NCI-H1105 treated with DMSO at 0.1 percent for 48 hours (cell line): ENCODE measurements at regions not wholly inside any gene's neighbourhood (a gene's known extent, or its start where the extent isn't known, plus 50 kb on each side); places are given as distances from the start of the nearest gene placed in this dataset.

Experiments used
- DNase-seq: peaks from one replicate; lab custom pipeline; 2025; lab: John Stamatoyannopoulos, UW

- no peak for DNase-seq
These were observed 209.7 kb upstream of the SP4 start for GRCh38 chr7:21218155-21218554.

DNA sequence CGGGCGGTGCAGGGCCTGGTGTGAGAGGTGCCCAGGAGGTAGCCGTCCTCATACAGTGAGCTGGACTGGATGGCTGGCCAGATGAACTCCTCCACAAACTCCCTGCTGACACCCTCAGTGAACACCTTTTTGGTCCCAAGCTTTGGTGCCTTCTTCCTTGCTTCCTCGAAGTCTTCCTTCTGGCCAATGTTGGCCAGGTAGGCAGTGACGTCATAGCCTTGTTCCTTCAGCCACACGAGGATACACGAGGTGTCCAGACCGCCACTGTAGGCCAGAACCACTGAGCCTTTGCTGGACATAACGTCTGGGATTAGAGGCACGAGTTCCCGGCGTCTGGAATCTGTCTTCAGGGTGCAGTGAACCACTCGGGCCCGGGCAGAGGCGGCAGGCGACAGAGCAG lies 206.8 kb upstream of the SP4 start:
- no peak for DNase-seq

DNA sequence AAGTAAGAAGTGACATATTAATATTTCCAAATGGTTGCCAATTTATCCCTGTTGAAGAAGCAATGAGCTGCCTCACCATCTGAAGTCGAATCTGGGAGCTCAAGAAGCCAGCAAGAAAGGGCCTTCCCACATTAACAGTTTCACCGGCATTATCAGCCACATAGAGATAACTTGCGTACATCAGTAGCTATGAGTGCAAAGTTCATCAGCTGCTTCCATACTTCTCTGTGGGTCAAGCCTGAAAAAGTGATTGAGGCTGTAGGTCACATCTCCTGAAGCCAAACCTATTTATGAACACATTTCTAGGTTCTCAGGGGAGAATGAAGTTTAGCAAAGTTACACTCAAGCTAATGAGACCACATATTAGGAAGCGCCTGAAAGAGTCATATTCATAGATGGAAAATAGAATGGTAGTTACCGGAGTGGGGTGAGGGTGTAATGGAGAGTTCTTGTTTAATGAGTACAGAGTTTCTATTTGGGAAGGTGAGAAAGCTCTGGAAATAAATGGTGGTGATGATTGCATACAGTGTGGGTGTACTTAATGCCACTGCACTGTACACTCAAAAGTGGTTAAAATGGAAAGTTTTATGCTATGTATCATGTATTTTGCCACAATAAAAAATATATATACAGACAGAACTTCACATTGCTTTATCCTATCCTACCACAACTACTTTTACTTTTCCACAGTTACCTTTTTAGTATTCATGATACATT lies 189.3 kb upstream of the SP4 start:
- no peak for DNase-seq

DNA sequence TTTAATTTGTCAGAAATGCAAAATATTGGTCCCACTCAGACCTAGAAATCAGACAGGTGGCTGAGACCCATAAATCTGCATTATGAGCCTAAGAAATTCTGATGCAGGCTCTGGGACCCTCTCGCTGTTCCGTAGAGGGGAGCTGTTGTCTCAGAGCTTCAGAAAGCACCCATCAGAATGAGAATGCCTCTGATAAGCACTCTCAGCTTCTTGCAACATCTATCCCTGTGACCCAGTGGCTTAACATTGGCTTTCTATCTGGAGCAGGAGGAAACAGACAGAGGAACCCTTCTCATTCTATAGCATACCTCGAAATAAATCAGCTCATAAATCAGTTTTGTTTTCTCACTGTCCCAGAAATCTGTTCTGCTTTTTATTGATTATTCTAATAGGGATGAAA lies 184.6 kb upstream of the SP4 start:
- DNase-seq: no peak

DNA sequence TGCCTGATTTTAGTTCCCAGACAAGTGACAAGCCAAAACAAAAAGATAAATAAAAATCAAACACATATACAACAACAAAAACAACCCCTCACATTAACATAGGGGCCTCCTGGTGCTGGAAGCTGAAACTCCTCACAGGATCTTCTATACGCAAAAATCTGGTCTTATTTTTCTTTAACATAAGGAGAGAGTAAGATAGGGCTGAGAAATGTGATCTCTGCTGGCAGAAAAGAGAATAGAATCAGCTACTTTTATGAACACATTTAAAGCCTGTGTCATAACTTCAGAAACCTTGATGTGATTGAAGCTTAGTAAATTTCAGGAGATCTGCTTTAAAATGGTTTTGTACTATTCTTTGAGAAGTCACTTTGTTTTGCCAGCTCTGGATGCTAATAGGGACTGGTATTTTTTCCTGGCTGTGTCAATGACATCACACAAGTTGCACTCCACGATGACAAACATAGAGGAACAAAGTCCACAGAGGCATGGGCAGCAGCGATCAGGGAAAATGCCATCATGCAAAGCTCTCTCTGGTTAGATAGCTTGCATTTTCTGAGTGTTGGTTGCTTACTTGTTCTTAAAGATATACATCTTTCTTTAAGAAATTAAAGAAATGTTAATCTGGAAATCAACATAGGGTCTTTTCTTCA lies 176.6 kb upstream of the SP4 start:
- DNase-seq: no peak

GRCh38 chr7:21253740-21254687 lies 173.9 kb upstream of the SP4 start:
- DNase-seq: peak; percentile 77

- peak; percentile 49 for DNase-seq
These were observed 171.5 kb upstream of the SP4 start for GRCh38 chr7:21256310-21256877.

- no peak for DNase-seq
These were observed 166.9 kb upstream of the SP4 start for GRCh38 chr7:21260939-21261338.

- DNase-seq: peak; percentile 61
These were observed 166.0 kb upstream of the SP4 start for GRCh38 chr7:21261627-21262594.

DNA sequence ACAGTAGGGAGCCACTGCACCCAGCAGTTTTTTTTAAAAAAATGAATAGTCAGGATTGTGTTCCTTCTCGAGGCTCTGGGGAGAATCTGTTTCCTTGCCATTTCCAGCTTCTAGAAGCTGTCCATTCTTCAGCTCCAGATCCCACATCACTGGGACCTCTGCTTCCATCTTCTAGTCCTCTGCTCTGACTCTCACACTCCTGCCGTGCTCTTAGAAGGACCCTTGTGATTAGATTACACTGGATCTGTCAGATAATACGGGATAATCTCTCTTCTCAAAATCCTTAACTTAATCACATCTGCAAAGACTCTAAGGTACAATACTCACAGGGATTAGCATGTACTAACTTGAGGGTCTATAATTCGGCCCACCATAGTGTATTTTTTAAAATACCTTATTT lies 158.9 kb upstream of the SP4 start:
- no peak for DNase-seq

GRCh38 chr7:21276471-21277035 lies 151.3 kb upstream of the SP4 start:
- no peak for DNase-seq

- DNase-seq: no peak
These were observed 148.9 kb upstream of the SP4 start for GRCh38 chr7:21278944-21279343.

DNA sequence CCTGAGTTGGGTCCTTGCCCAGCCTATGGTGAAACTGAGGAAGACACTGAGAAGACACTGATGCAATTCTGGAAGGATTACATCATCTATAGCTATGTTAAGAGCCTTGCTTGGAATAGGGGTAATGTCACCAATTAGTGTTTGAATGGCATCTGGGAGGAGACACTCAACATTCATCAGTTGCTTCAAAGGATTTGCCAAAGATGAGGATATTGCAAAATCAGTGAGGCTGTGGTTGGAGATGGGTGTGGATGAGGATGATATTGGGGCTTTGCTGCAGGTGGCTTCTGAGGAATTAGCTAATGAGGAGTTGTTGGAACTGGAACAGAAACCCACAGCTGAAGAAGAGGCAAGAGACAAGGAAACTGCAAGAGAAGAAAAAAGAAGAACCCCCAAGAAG lies 146.7 kb upstream of the SP4 start:
- no peak for DNase-seq

- DNase-seq: no peak
These were observed 134.1 kb upstream of the SP4 start for GRCh38 chr7:21293771-21294170.

GRCh38 chr7:21299766-21300165 lies 128.1 kb upstream of the SP4 start:
- DNase-seq: no peak

- peak; percentile 6 for DNase-seq
These were observed 127.2 kb upstream of the SP4 start for GRCh38 chr7:21300692-21301091.

DNA sequence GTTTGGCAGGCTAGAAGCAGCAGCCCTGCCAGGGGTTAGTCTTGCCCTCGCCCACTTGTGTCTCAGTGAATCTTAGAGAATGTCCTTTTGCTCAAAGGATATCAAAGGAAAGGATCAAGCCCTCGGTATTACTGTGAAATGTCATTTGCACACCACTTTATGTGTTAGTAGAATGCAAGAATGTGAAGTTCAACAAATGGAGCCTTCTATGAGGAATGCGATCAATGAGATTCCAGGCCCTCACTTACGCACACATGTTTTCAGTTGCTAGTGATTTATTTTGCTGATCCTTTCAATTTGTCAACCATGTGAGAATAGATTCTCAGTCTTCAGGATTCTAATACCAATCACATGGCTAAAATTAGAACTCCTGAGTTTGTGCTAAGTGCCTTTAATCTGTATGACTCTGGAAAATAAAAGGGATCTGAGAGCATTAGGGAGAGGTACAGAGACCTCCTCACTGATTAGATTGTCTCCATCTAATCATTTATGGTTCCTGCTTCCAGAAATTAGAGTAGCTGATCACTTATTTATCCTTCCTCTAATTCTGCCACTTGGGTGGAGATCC lies 123.0 kb upstream of the SP4 start:
- DNase-seq: no peak

DNA sequence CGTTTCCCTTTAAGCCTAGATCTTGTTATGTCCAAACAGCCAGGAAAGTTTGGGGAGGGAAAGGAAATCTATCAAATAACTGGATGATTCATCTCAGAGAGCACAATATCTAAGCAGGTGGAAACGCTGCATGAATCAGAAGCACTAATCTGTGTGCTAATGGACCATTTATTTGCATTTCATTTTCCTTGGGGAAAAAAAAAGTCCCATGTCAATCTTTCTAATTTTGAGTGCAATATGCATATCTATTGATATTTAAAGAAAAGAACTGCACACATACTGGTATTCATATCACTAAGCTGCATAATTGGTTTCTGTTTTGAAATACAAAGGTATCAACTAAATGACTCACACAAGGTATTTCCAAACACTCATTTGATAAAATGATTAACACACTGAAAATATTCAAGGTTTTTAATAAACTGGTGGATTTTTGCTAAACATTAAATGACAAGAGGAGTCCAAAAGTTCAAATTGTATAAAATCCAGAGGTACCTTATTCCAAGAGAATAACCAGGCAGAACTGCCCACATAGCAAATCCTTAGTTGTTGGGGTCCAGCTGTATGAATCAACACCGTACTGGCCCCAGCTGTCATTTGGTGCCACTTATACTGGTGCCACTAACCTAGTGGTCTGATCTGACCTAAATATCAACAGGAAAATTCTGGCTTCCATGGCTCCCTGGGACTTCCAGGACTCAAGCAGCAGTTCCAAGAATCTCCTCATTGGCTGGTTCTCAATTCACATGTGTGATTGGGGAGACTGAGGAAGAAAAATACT lies 122.2 kb upstream of the SP4 start:
- DNase-seq: no peak

DNA sequence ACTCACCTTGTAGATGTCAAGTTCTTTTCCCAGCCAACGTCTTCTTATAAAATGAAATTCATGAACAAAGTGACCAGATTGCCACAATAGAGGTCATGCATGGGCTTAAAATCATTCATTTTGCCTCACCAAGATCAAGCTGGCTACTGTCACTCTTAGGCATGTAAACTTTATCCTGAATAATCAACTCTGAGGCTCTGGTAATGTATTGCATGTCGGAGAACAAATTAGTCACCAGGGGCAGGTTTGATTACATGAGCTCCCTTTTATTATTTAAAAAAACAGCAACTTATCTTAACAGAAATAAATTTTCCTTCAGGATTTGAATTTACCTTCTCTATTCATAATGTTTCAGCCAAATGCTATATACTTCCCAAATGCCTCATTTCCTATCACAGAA lies 112.9 kb upstream of the SP4 start:
- DNase-seq: no peak
